Endothelial cell of umbilical vein (primary cell): ENCODE measurements at regions not wholly inside any gene's neighbourhood (a gene's known extent, or its start where the extent isn't known, plus 50 kb on each side); places are given as distances from the start of the nearest gene placed in this dataset.

Experiments used
- BruUV-seq: library from RNA; stranded (reverse); fragments of 400-500 nt; replicated peaks from 2 replicates; lab custom pipeline; 2021; lab: Mats Ljungman, UMichigan
- CTCF ChIA-PET: fragments of 300-600, 350-600 bp; sonication (Branson Sonifier 250); formaldehyde crosslinking; loops from one replicate; lab custom pipeline; 2021; ENCODE audit warnings: antibody characterized with exemption, inconsistent platforms; lab: Charles Lee
- POLR2A ChIA-PET: fragments of 300-600, 350-600 bp; sonication (Branson Sonifier 250); formaldehyde crosslinking; loops from one replicate; lab custom pipeline; 2021; ENCODE audit warnings: antibody characterized with exemption, inconsistent platforms; lab: Charles Lee
- DNase-seq: peaks from one replicate; pipeline ENCODE4 v3.0.0-alpha.2; 2011; ENCODE audit warnings: low read depth, low spot score
- FAIRE-seq: peaks from 2 replicates; lab custom pipeline; 2011; peaks lifted over from hg19 to GRCh38; lab: Jason Lieb, UNC
- H2AFZ ChIP-seq: 2 replicates; pipeline ENCODE4 v1.6.0; 2012; ENCODE audit warnings: low read depth, low read length, control low read depth, inconsistent platforms
- H3K27ac ChIP-seq: 2 replicates; pipeline ENCODE4 v1.5.1; 2011; ENCODE audit warnings: low read depth, mild to moderate bottlenecking, control low read depth, low read length, moderate library complexity; ENCODE audit not compliant: insufficient read depth
- H3K27me3 ChIP-seq, 2 experiments: 2 replicates each; pipeline versions ENCODE4 v1.6.0 to v1.6.1; 2011; ENCODE audit warnings: low read length in 2 of 2, mixed read lengths in 1 of 2; ENCODE audit not compliant: control insufficient read depth in 2 of 2, insufficient read depth in 2 of 2
- H3K36me3 ChIP-seq, 2 experiments: 2 replicates in 1 of 2; 3 replicates in 1 of 2; pipeline ENCODE4 v1.5.1; 2011; ENCODE audit warnings: low read length in 2 of 2, mild to moderate bottlenecking in 1 of 2, moderate library complexity in 1 of 2; ENCODE audit not compliant: control insufficient read depth in 2 of 2, insufficient read depth in 2 of 2; ENCODE audit errors: extremely low read depth in 1 of 2
- H3K4me1 ChIP-seq: 3 replicates; pipeline ENCODE4 v1.5.1; 2011; ENCODE audit warnings: mild to moderate bottlenecking, low read length; ENCODE audit not compliant: control insufficient read depth, insufficient read depth; ENCODE audit errors: extremely low read depth
- H3K4me2 ChIP-seq: 2 replicates; pipeline ENCODE4 v1.6.1; 2011; ENCODE audit warnings: low read length, control low read depth, mixed read lengths; ENCODE audit not compliant: insufficient read depth
- H3K4me3 ChIP-seq, 3 experiments: fragments of 200-600 bp in 1 of 3; sonication (generic), shearing (Covaris generic) in 1 of 3; replicated peaks in 1 of 3; 2 replicates each; pipeline ENCODE4 v1.5.1; 2011 to 2016; ENCODE audit warnings: control low read depth in 3 of 3, low read length in 3 of 3, mild to moderate bottlenecking in 2 of 3, inconsistent platforms in 1 of 3, low read depth in 1 of 3, moderate library complexity in 1 of 3; ENCODE audit not compliant: insufficient read depth in 1 of 3
- H3K79me2 ChIP-seq: 2 replicates; pipeline ENCODE4 v1.6.0; 2012; ENCODE audit warnings: low read length, inconsistent platforms; ENCODE audit not compliant: control insufficient read depth, insufficient read depth
- H3K9ac ChIP-seq: replicated peaks from 2 replicates; pipeline ENCODE3; 2011; ENCODE audit warnings: low read length, control low read depth; ENCODE audit not compliant: insufficient read depth; ENCODE audit errors: extremely low read depth
- H3K9me1 ChIP-seq: replicated peaks from 3 replicates; pipeline ENCODE4 v1.6.0; 2011; ENCODE audit warnings: mild to moderate bottlenecking, low read length; ENCODE audit not compliant: control insufficient read depth, insufficient read depth; ENCODE audit errors: extremely low read depth
- H3K9me3 ChIP-seq: replicated peaks from 2 replicates; pipeline ENCODE4 v1.5.1; 2012; ENCODE audit warnings: low read length, inconsistent platforms; ENCODE audit not compliant: control insufficient read depth, insufficient read depth
- H4K20me1 ChIP-seq: replicated peaks from 2 replicates; pipeline ENCODE3; 2011; ENCODE audit warnings: mild to moderate bottlenecking, low read length; ENCODE audit not compliant: control insufficient read depth, insufficient read depth; ENCODE audit errors: extremely low read depth
- CTCF ChIP-seq, 2 donors: IDR thresholded peaks; 1 replicate in 1 of 2; 2 replicates in 1 of 2; pipeline ENCODE4 v1.5.1; 2011; ENCODE audit warnings: low read length in 2 of 2, mild to moderate bottlenecking in 2 of 2, moderate library complexity in 2 of 2, control low read depth in 1 of 2, inconsistent platforms in 1 of 2, low read depth in 1 of 2; ENCODE audit not compliant: insufficient read depth in 1 of 2; ENCODE audit errors: extremely low read depth in 1 of 2
- EZH2 ChIP-seq: IDR thresholded peaks from 2 replicates; pipeline ENCODE4 v1.6.1; 2012; ENCODE audit warnings: borderline replicate concordance, low read depth, mild to moderate bottlenecking, moderate library complexity, low read length, inconsistent platforms; ENCODE audit not compliant: severe bottlenecking
- FOS ChIP-seq: IDR thresholded peaks from 2 replicates; pipeline ENCODE4 v1.6.1; 2011; ENCODE audit warnings: mild to moderate bottlenecking, low read length, moderate library complexity, borderline replicate concordance; ENCODE audit not compliant: insufficient read depth
- GATA2 ChIP-seq: IDR thresholded peaks from 2 replicates; pipeline ENCODE4 v1.7.0; 2011; ENCODE audit warnings: low read depth, mild to moderate bottlenecking, moderate library complexity, mixed read lengths, low read length; ENCODE audit not compliant: insufficient read length, insufficient read depth
- JUN ChIP-seq: IDR thresholded peaks from 2 replicates; pipeline ENCODE4 v1.6.1; 2011; ENCODE audit warnings: borderline replicate concordance, low read depth; ENCODE audit not compliant: insufficient read length, insufficient read depth
- MAX ChIP-seq: IDR thresholded peaks from 2 replicates; pipeline ENCODE4 v1.6.1; 2011; ENCODE audit not compliant: insufficient read depth, insufficient read length
- MYC ChIP-seq: IDR thresholded peaks from one replicate; pipeline ENCODE4 v1.6.1; 2011; ENCODE audit warnings: mild to moderate bottlenecking, low read depth, low read length
- POLR2A ChIP-seq: IDR thresholded peaks from 2 replicates; pipeline ENCODE4 v1.6.1; 2012; ENCODE audit warnings: low read depth, mild to moderate bottlenecking, control low read depth, low read length
- POLR2AphosphoS5 ChIP-seq: IDR thresholded peaks from 2 replicates; pipeline ENCODE4 v1.6.1; 2012; ENCODE audit warnings: low read depth, mild to moderate bottlenecking, control low read depth, low read length, moderate library complexity; ENCODE audit not compliant: insufficient read depth
- dilution Hi-C: fragments of 300-500 bp; cut with MboI; formaldehyde crosslinking; loops from one replicate; pipeline ENCODE4 v1.15.0; 2019; ENCODE audit warnings: low sequenced_read_pairs; ENCODE audit not compliant: extremely low pct_ligation_motif_present
- intact Hi-C: fragments of 100-400 bp; cut with micrococcal nuclease; formaldehyde crosslinking; loops from one replicate; pipeline ENCODE4 v1.10.0; 2022

DNA sequence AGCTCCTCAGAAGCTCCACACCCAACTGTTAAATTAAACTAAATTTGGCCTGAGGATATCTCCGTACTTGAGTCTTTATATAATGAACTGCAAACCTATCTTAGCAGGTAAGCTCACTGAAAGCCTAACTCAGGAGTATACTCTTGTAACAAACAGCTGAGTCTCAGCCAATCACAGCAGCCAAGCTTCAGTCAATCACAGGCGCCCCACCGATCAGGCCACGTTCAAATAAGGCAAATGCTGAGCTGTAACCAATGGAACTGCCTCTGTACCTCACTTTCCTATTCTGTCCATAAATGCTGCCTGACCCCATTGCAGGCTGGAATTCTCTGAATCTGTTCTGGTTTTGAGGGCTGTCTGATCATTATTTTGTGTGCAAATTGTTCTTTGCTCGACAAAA lies 93.0 kb upstream of the CES5A start:
- H3K4me1 ChIP-seq: no peaks in the 10 kb centered on the region
- DNase-seq (no peak), FAIRE-seq (no peak)
- TF ChIP-seq GATA2 (no peak), EZH2 (no peak), CTCF (IDR thresholded peaks at IDR 0.05; ENCODE audit: extremely low read depth in 1 of 2, insufficient read depth in 1 of 2, low read depth in 1 of 2, low read length in 2 of 2) (no peak), POLR2A (no peak), JUN (no peak), FOS (no peak), MYC (no peak), MAX (no peak), POLR2AphosphoS5 (no peak)
- dilution Hi-C loops (no loop called here), intact Hi-C loops (no loop called here)
- H3K9ac ChIP-seq: no peak overlapping the region
- H3K79me2 ChIP-seq: no peaks in the 10 kb centered on the region
- no peaks in the 10 kb centered on the region for H3K9me3 ChIP-seq
- H3K27ac ChIP-seq: no peak overlapping the region
- no TSS peak for BruUV-seq
- no peak overlapping the region for H3K4me2 ChIP-seq
- H2AFZ ChIP-seq: no peak overlapping the region
- H3K4me3 ChIP-seq: no peak overlapping the region
- H3K36me3 ChIP-seq: no peaks in the 10 kb centered on the region
- H4K20me1 ChIP-seq: no peaks in the 10 kb centered on the region
- ChIA-PET CTCF (interaction anchor here (1.1 kb wide), 1 partner anchor 24 kb away, joined by 3 read pairs; no protein-coding TSS in a partner anchor), POLR2A (no interaction called here)
- H3K27me3 ChIP-seq: no peaks in the 10 kb centered on the region
- no peaks in the 10 kb centered on the region for H3K9me1 ChIP-seq
